ENCODE measurements at regions not wholly inside any gene's neighbourhood (a gene's known extent, or its start where the extent isn't known, plus 50 kb on each side); places are given as distances from the start of the nearest gene placed in this dataset.
"Not testable (repeated sequence)": the region's sequence is repeated elsewhere in the genome, so short reads cannot be mapped to it uniquely, and the experiment has no call there.

- DNase-seq, result no peak
These were observed 75.7 kb upstream of the NANOS1 start for GRCh38 chr10:118953598-118954393.

GRCh38 chr10:118955531-118955930 is 74.0 kb upstream of the NANOS1 start:
- DNase-seq, result no peak

GRCh38 chr10:118955951-118956801 is 73.3 kb upstream of the NANOS1 start:
- DNase-seq, result no peak

GRCh38 chr10:118956802-118957442 is 72.6 kb upstream of the NANOS1 start:
- DNase-seq, result no peak

- DNase-seq, result no peak
These were observed 72.1 kb upstream of the NANOS1 start for GRCh38 chr10:118957443-118957825.

GRCh38 chr10:118957966-118958365 is 71.5 kb upstream of the NANOS1 start:
- no peak for DNase-seq

DNA sequence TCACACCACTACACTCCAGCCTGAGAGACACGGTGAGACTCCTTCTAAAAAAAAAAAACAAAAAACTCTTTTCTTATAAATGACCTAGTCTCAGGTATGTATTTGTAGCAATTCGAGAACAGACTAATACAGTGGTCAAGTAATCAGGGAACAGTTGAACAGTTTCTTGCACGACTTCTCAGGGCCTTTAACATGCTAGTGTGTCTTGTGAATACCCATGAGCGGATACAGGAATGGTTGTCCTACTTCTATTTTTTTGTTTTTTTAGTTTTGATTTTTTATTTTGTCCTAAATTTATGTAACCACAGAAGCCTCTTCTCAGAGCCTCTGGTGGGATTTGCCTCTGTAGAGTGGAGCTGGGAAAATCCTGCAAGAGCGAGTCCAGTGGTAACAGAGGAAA is 71.0 kb upstream of the NANOS1 start:
- DNase-seq, result no peak

DNA sequence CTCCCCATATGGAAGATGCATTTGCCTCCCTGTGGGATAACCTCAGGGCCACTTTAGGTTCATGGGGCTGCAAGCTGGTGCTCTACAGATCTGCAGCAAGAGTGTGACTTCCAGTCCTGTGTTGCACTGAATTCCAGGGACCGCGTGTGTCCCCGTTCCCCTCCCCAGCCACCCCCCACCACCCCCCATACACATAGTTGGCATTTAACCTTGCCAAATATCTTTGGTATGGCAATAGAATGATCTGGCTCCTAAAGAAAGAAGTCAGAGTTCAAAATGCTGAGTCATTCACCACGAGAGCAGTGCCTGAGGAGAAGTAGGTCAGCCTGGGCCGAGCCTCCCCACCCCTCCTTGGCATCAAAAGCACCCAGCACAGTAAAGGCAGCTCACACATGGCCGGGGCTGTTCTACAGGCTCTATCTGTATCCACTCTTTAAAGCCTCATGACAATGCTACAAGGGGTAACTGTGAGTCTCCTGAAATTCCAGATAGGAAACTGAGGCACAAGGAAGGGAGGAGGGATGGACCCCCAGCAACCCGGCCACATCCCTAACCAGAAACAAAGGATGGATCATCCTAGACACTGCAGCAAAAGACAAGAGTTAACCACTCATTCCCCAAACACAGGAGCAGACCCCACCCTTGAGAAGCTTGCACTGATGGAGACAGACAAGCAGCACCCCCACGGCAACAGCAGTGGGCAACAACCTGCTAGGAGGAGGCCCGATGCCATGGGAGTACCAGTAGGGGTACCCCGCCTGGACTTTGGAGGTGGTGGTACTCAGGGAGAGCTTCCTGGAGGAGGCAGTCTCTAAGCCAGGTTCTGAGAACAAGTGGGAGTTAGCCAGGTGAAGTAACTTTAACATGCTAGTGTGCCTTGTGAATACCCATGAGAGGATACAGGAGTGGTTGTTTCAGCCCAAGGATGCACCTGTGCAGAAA is 70.3 kb upstream of the NANOS1 start:
- no peak for DNase-seq

- no peak for DNase-seq
These were observed 69.1 kb upstream of the NANOS1 start for GRCh38 chr10:118960157-118961090.

DNA sequence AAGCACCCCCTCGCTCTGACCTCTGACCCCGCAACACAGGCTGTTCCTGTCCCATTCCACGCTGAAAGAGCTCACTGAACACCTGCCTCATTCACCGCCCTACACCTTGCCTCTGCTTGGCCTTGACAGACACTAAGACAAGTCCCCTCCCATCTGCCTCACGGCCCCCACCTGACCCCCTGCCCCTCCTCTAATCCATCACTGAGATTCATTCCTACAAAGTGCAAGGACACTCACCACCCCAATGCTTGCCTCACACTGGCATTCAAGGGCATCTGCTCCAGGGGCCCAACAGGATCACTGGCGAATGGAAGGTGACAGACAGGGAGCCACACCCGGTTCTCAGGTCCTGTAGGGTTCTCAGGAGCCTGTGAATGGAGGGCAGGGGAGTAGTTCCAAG is 68.1 kb upstream of the NANOS1 start:
- no peak for DNase-seq

- DNase-seq, result not testable (repeated sequence)
These were observed 67.1 kb upstream of the NANOS1 start for GRCh38 chr10:118962331-118962868.

- DNase-seq, result no peak
These were observed 66.2 kb upstream of the NANOS1 start for GRCh38 chr10:118963341-118963740.

DNA sequence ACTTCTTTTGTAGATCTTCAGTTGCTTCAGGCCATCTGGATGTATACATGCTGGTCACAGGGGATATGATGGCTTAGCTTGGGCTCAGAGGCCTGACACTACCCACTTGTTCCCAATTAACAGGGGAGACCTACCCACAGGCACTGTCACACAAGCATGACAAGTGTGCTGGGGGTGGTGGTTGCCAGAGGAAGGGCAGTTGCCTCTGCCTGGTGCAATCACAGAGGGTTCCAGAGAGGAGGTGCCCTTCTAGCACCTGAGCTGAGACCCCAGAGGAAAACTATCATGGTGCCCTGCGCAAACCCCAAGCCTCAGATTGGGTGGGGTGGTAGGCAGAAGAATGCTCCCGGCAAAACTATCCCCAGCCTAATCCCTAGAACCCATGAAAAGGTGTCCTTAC is 65.6 kb upstream of the NANOS1 start:
- DNase-seq, result no peak

DNA sequence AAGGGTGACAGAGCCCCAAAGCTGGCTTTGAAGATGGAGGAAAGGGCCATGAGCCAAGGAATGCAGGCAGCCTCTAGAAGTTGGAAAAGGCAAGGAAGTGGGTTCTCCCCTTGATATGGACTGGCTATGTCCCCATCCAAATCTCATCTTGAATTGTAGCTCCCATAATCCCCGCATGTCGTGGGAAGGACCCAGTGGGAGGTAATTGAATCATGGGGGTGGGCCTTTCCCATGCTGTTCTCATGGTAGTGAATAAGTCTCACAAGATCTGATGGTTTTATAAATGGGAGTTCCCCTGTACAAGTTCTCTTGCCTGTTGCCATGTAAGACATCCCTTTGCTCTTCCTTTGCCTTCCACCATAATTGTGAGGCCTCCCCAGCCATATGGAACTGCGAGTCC is 65.0 kb upstream of the NANOS1 start:
- not testable (repeated sequence) for DNase-seq

GRCh38 chr10:118965096-118965495 is 64.4 kb upstream of the NANOS1 start:
- DNase-seq, result no peak

- no peak for DNase-seq
These were observed 63.9 kb upstream of the NANOS1 start for GRCh38 chr10:118965645-118966044.

DNA sequence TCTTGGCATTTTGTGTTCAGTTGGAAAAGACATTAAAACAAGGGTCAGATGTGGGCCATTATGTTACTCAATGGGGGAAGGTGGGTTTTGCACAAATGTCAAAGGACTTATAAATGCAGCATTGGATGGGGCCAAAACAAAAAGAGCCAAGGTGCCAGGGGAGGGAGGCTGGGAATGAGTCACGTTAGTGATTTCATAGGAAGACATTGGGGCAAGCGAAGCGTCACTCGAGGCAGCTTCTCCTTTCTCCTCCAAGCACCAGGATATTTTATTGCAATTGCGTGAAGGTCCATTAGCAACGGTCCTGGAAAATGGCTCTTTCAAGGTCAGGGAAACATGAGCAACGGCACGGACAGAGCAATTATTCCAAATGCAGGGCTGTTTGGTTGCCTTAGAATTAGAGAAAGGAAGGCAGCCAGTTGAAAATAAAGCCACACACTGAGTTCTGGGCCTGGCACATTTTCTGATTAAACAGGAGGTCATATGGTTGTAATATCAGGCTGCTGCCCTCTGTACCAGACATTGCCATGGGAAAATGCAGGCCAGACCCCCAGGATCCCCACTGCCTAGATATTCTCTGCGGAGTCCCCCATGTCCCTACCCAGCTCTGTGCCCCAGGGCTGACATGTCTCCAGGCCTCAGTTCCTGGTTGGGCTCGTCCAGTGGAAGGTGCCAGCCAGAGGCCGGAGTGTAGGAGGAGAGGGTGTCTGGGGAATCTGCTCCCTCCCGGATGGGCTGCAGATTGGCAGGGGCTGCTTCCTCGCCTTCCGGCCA is 63.3 kb upstream of the NANOS1 start:
- no peak for DNase-seq

DNA sequence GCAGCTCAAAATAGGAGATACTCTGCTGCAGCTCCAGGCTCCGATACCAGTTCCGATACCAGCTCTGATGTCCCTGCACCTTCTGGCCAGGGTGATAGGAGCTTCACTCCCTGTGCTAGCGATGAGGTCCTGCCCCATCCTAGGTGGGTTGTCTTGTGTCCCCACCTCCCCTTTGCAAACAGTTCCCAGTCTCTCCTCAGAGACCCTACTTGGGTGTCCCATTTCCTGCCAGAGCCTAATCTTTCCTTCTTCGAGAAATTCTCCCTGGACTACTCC is 62.7 kb upstream of the NANOS1 start:
- no peak for DNase-seq

GRCh38 chr10:118967160-118967559 is 62.4 kb upstream of the NANOS1 start:
- DNase-seq, result no peak

DNA sequence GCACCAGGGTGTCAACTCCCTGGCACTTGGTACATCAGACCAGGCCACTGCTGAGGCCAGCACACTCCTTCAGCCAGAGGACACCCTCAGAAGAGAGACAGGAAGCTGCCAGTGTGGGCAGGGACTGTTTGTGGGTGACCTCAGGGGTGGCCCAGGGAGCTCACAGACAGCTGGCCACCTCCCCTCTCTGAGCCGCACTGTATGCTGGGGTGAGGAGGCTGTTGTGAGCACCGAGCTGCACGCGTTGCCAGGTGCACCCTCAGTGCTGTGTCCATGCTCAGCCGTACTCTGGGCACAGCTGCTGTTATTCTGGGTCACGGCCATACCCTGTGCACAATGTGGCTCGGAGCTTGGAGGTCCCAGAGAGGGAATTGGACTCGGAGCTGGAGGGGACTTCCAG is 61.5 kb upstream of the NANOS1 start:
- DNase-seq, result no peak

DNA sequence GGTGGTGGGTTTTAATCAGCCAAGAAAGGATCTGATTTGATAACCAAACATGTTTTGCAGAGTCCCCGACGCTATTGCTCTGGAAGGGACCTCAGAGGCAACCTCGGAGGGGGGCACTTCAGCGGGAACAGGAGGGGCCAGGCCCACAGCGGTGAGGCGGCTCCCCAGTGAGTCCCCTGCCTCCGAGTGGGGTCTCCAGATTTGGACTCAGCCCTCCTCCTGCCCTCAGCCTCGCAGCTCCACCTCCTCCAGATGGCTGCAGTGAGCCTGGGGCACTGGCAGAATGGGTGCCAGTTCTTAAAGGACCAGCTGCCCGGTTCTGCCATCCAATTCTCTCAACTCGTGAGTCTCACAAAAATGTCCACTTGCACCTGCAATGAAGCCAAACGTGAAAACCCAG is 61.0 kb upstream of the NANOS1 start:
- no peak for DNase-seq
